Stimulated activated memory B cell treated with anti-CD40 and anti-IgM and Interleukin-4, amounts not matched to agents 10 μg/mL and 1 μg/mL and 100 μg/mL, for 72 hours (primary cell): ENCODE measurements at regions not wholly inside any gene's neighbourhood (a gene's known extent, or its start where the extent isn't known, plus 50 kb on each side); places are given as distances from the start of the nearest gene placed in this dataset.

Source experiments
- ATAC-seq: fragments of 150-1000 bp; cut with Tn5 transposase; 2 replicates; pipeline ENCODE4 v1.10.0; 2021
- H3K27ac Mint-ChIP-seq: one replicate; pipeline ENCODE4 v1.8.0; 2022; ENCODE audit warnings: mild to moderate bottlenecking, mixed read lengths
- H3K27me3 Mint-ChIP-seq: one replicate; pipeline ENCODE4 v1.8.0; 2022; ENCODE audit warnings: mixed read lengths
- H3K36me3 Mint-ChIP-seq: one replicate; pipeline ENCODE4 v1.8.0; 2022; ENCODE audit warnings: mixed read lengths
- H3K4me1 Mint-ChIP-seq: one replicate; pipeline ENCODE4 v1.8.0; 2022; ENCODE audit warnings: mixed read lengths
- H3K4me3 Mint-ChIP-seq: one replicate; pipeline ENCODE4 v1.8.0; 2022; ENCODE audit warnings: mild to moderate bottlenecking, moderate library complexity, mixed read lengths
- H3K9me3 Mint-ChIP-seq: one replicate; pipeline ENCODE4 v1.8.0; 2022; ENCODE audit warnings: mixed read lengths

- Mint-ChIP-seq H3K4me1 (no peaks in the 10 kb centered on the region), H3K27ac (no peak overlapping the region), H3K27me3 (no peaks in the 10 kb centered on the region), H3K36me3 (no peaks in the 10 kb centered on the region), H3K4me3 (no peak overlapping the region), H3K9me3 (no peaks in the 10 kb centered on the region)
- no peak for ATAC-seq
Observed at GRCh38 chr6:54758340-54758739, 88.2 kb upstream of the FAM83B start.

- no peaks in the 10 kb centered on the region for H3K4me1 Mint-ChIP-seq
- no peaks in the 10 kb centered on the region for H3K27me3 Mint-ChIP-seq
- no peak for ATAC-seq
- H3K9me3 Mint-ChIP-seq: no peaks in the 10 kb centered on the region
- no peaks in the 10 kb centered on the region for H3K36me3 Mint-ChIP-seq
- H3K4me3 Mint-ChIP-seq: no peak overlapping the region
- no peak overlapping the region for H3K27ac Mint-ChIP-seq
Observed at GRCh38 chr6:54768494-54768893, 78.1 kb upstream of the FAM83B start.

DNA sequence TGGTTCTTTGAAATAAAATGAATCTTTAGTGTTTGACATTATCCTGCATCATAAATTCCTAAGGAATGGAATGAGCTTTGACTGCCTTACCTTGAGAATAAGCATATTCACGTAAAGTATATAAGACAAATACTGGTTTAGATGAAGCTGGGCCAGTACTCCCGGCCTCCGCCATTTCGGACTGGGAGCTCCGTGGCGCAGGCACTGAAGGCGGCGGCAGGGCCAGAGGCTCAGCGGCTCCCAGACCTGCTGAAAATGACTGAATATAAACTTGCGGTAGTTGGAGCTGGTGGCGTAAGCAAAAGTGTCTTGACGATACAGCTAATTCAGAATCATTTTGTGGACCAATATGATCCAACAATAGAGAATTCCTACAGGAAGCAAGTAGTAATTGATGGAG, 76.2 kb upstream of the FAM83B start:
- no peaks in the 10 kb centered on the region for H3K36me3 Mint-ChIP-seq
- no peak overlapping the region for H3K4me3 Mint-ChIP-seq
- H3K27ac Mint-ChIP-seq: no peak overlapping the region
- no peaks in the 10 kb centered on the region for H3K4me1 Mint-ChIP-seq
- no peaks in the 10 kb centered on the region for H3K27me3 Mint-ChIP-seq
- no peaks in the 10 kb centered on the region for H3K9me3 Mint-ChIP-seq
- no peak for ATAC-seq

GRCh38 chr6:54771968-54772367, 74.6 kb upstream of the FAM83B start:
- Mint-ChIP-seq H3K27ac (no peak overlapping the region), H3K4me3 (no peak overlapping the region), H3K27me3 (no peaks in the 10 kb centered on the region), H3K4me1 (no peaks in the 10 kb centered on the region), H3K36me3 (no peaks in the 10 kb centered on the region), H3K9me3 (no peaks in the 10 kb centered on the region)
- ATAC-seq: no peak

DNA sequence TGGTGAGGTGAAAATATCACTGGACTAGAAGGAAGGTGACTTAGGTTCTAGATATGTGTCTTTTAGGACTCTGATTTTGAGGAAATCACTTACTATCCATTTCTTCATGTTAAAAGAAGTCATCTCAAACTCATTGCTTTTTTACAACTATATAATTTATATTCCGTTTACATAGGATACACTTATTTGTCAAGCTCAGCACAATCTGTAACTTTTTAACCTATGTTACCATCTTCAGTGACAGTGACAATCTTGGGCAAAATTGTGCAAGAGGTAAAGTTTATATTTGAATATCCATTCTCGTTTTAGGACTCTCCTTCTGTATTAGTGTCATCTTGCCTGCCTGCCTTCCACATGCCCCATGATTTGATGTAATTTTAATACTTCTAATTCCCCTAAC, 74.0 kb upstream of the FAM83B start:
- Mint-ChIP-seq H3K4me3 (no peak overlapping the region), H3K4me1 (no peaks in the 10 kb centered on the region), H3K27ac (no peak overlapping the region), H3K36me3 (no peaks in the 10 kb centered on the region), H3K9me3 (peaks cover 3% of the 10 kb centered on the region), H3K27me3 (no peaks in the 10 kb centered on the region)
- ATAC-seq: no peak

- H3K4me3 Mint-ChIP-seq: no peak overlapping the region
- no peaks in the 10 kb centered on the region for H3K36me3 Mint-ChIP-seq
- H3K27me3 Mint-ChIP-seq: no peaks in the 10 kb centered on the region
- H3K9me3 Mint-ChIP-seq: peaks cover 4% of the 10 kb centered on the region
- no peak overlapping the region for H3K27ac Mint-ChIP-seq
- H3K4me1 Mint-ChIP-seq: no peaks in the 10 kb centered on the region
- no peak for ATAC-seq
Observed at GRCh38 chr6:54775576-54775975, 71.0 kb upstream of the FAM83B start.

GRCh38 chr6:54776891-54777290, 69.7 kb upstream of the FAM83B start:
- no peaks in the 10 kb centered on the region for H3K4me1 Mint-ChIP-seq
- H3K4me3 Mint-ChIP-seq: no peak overlapping the region
- no peak overlapping the region for H3K27ac Mint-ChIP-seq
- no peaks in the 10 kb centered on the region for H3K36me3 Mint-ChIP-seq
- ATAC-seq: no peak
- peaks cover 4% of the 10 kb centered on the region for H3K9me3 Mint-ChIP-seq
- H3K27me3 Mint-ChIP-seq: no peaks in the 10 kb centered on the region

- Mint-ChIP-seq H3K9me3 (peaks cover 8% of the 10 kb centered on the region), H3K27ac (no peak overlapping the region), H3K4me3 (no peak overlapping the region), H3K4me1 (no peaks in the 10 kb centered on the region), H3K27me3 (no peaks in the 10 kb centered on the region), H3K36me3 (no peaks in the 10 kb centered on the region)
- ATAC-seq: no peak
Observed at GRCh38 chr6:54778731-54779130, 67.8 kb upstream of the FAM83B start.

DNA sequence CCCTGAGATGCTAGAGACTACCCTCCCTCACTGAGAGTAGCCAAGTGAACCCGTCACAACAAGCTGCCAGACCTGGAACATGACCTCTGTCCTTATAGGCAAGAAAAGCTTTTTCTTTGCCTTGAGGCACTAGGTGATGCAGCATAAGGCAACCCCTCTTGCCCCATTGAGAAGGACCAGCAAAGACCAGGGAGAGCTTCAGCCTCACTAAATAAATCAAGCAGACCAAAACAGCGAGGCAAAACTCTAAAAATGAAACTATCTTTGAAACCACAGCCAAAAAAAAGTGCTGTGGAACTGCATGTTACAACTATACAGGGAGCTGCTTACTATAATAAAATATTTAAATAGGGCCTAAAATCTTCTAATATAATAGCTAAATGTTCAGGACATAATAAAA, 62.6 kb upstream of the FAM83B start:
- Mint-ChIP-seq H3K27ac (no peak overlapping the region), H3K4me3 (no peak overlapping the region), H3K9me3 (peaks cover 8% of the 10 kb centered on the region), H3K27me3 (no peaks in the 10 kb centered on the region), H3K4me1 (no peaks in the 10 kb centered on the region), H3K36me3 (no peaks in the 10 kb centered on the region)
- no peak for ATAC-seq

DNA sequence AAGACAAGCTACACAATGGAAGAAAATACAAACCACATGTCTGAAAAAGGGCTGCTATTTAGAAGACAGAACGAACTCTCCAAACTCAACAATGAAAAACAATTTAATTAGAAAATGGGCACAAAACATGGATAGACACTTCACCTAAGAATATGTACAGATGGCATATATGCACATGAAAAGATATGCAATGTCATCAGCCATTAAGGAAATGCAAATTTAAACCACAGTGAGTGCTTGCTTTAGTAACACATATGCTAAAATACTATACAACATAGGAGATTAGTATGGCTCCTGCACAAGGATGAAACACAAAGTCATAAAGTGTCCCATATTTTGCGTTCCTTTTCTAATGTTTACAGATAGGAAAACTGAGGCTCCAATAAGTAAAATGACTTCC, 60.4 kb upstream of the FAM83B start:
- H3K27me3 Mint-ChIP-seq: no peaks in the 10 kb centered on the region
- no peaks in the 10 kb centered on the region for H3K36me3 Mint-ChIP-seq
- H3K27ac Mint-ChIP-seq: no peak overlapping the region
- H3K4me1 Mint-ChIP-seq: no peaks in the 10 kb centered on the region
- no peak for ATAC-seq
- H3K9me3 Mint-ChIP-seq: peaks cover 8% of the 10 kb centered on the region
- no peak overlapping the region for H3K4me3 Mint-ChIP-seq

GRCh38 chr6:54787825-54788224, 58.7 kb upstream of the FAM83B start:
- Mint-ChIP-seq H3K27me3 (no peaks in the 10 kb centered on the region), H3K4me3 (no peak overlapping the region), H3K4me1 (no peaks in the 10 kb centered on the region), H3K27ac (no peak overlapping the region), H3K36me3 (no peaks in the 10 kb centered on the region), H3K9me3 (peaks cover 3% of the 10 kb centered on the region)
- no peak for ATAC-seq
